GM21360 (cell line): ENCODE measurements at regions not wholly inside any gene's neighbourhood (a gene's known extent, or its start where the extent isn't known, plus 50 kb on each side); places are given as distances from the start of the nearest gene placed in this dataset.
"Not testable (repeated sequence)": the region's sequence is repeated elsewhere in the genome, so short reads cannot be mapped to it uniquely, and the experiment has no call there.

Source experiments
- ATAC-seq: cut with Tn5 transposase; IDR thresholded peaks from one replicate; pipeline ENCODE4 v1.9.1; 2021; ENCODE audit warnings: mild to moderate bottlenecking, moderate library complexity; ENCODE audit not compliant: unreplicated experiment

DNA sequence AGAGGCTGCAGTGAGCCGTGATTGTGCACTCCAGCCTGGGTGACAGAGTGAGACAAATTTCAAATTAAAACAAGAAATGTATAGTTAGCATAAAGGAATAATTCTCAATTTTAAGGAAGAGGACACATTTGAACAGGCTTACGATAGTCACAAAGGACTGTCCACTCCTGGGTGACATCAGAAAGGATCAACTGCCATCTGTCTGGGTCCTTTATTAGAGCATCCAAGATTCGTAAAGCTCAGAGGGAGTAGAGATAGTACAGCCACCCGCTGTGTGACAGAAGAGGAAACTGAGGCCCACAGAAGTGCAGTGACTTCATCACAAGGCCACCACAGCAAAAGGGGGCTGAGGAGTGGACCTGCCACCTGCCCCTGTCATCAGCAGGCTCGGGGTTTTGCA is 149.3 kb upstream of the RBPJ start:
- no peak for ATAC-seq

DNA sequence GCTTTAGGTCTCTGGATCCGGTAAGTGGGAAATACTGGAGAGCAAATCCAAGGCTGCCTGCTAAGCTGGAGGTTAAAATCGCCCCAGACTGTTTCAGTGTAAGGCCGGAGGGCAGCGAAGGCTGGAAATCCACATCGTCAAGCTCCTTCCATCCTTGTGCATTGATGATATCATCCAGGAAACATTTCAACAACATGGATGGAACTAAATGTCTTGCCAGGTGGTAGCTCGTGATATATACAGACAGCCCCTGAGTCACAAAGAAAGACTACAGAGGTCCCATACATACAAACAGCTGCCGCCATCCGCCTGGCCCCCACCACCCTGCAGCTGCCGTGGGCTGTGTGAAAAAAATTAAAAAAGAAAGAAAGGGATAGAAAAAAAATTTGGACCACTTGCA is 148.9 kb upstream of the RBPJ start:
- no peak for ATAC-seq

DNA sequence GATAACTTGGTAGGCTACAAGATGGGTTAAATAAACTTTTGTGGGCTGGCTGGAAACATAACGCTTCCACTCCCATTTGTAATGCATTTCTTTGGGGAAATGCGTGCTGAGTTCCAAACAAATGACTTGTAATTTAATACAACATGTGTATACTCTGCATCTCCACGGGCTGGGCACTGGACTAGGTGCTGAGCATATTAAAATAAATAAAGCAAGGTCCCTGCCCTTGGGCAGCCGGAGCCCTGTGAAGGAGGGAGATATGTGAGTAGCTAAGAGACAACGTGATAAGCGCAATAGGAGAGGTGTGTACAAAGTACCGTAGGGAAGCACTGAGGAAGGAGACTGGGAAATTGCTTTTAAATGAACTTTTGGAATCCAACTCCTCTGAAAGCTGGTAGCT is 147.2 kb upstream of the RBPJ start:
- ATAC-seq, result no peak

- no peak for ATAC-seq
Observed at GRCh38 chr4:26174027-26174426, 146.8 kb upstream of the RBPJ start.

DNA sequence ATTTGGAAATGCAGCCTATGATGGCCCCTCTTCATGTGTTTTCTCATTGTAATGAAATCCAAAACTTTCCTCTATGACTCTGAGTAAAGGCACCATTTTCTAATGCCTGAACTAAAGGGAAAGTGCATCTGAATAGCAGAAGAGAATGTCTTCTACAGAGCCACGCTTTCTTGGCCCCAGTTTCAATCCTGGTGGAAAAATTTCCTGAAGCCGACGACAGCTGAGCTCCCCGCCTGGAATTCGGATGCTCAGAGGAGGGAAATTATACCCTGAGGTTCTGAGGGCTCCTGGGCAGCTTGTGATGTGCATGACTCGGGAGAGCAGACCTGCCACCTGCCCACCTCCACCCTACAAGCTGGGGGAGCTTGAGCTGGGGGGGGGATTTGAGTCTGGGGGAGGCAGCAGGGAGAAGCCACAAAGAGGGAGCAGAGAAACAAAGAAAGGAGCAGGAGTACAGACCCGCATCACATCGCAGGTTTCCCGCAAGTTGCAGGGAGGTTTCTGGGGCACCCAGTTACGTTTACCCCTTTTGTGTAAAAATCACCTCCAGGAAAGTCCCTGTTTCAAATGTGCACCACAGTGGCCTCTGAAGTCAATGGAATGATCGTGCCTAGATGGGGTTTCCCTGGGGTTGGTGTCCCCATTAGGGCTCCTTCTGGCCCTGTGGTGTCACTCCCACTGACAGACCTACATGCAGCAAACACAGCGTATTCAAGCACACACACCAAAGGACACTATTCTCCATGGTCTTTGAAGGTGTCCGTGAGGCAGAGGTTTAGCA is 145.6 kb upstream of the RBPJ start:
- peak; percentile 48 for ATAC-seq

DNA sequence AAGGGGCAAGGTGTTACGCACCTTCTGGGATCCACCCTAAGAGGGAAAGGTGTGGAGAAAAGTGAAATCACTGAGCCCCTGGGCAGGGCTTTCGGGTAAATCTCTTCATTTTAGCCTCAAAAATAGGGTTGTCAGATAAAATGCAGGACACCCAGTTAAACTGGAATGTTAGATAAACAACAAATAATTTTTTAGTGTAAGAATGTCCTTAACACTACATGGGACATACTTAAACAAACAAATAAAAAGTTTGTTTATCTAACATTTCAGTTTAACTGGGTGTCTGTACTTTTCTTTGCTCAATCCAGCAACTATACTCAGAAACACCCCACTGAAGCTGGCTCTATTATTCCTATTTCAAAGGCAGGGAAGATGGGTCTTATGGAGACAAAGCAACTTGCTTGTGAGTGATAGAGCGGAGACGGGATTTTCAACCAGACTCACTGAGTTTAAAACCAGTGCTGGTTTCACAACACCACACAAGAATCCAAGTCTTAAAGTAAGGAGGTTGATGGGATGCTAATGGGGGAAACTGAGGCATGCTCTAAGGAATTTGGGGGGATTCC is 144.8 kb upstream of the RBPJ start:
- no peak for ATAC-seq

GRCh38 chr4:26176598-26177149 is 144.1 kb upstream of the RBPJ start:
- no peak for ATAC-seq

- ATAC-seq, result no peak
Observed at GRCh38 chr4:26178854-26179253, 142.0 kb upstream of the RBPJ start.

GRCh38 chr4:26179316-26179760 is 141.5 kb upstream of the RBPJ start:
- peak; percentile 69 for ATAC-seq

DNA sequence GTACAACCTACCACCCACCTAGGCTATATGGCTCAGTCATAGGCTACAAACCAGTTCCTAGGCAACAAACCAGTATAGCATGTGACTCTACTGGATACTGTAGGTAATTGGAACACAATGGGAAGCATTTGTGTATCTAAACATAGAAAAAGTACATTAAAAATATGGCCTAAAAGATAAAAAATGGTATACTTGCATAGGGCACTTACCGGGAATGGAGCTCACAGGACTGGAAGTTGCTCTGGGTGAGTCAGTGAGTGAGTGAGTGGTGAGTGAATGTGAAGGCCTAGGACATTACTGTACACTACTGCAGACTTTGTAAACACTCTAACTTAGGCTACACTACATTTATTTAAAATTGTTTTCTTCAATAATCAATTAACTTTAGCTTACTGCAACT is 139.2 kb upstream of the RBPJ start:
- ATAC-seq, result no peak

DNA sequence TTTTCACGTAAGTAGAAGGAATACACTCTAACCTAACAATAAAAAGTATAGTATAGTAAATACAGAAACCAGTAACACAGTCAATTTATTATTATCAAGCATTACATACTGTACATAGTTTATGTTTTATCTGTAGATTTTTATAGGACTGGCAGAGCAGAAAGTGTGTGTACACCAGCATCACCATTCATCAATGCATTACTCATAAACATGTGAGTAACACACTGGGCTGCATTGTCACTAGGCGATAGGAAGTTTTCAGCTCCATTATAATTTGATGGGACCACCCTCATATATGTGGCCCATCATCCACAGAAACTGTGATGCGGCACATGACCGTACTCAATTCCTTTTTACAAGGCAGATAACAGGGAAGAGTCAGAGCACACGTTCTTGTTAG is 137.8 kb upstream of the RBPJ start:
- no peak for ATAC-seq

- no peak for ATAC-seq
Observed at GRCh38 chr4:26185436-26185835, 135.4 kb upstream of the RBPJ start.

DNA sequence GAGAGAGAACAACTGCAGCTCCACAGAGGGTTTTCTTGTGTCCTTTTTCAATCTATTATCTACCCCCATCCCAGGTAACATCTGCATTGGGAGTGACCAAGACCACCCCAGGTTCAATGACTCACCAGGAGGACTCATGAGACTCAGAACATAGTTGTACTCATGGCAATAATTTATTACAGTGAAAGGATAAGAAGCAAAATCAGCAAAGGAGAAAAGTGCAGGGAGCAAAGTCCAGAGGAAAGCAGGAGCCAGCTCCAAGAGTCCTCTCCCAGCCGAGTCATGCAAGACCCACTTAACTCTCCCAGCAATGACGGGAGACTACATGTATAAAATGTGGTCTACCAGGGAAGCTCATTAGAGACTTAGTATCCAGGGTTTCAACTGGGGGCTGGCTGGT is 129.5 kb upstream of the RBPJ start:
- ATAC-seq, result no peak

DNA sequence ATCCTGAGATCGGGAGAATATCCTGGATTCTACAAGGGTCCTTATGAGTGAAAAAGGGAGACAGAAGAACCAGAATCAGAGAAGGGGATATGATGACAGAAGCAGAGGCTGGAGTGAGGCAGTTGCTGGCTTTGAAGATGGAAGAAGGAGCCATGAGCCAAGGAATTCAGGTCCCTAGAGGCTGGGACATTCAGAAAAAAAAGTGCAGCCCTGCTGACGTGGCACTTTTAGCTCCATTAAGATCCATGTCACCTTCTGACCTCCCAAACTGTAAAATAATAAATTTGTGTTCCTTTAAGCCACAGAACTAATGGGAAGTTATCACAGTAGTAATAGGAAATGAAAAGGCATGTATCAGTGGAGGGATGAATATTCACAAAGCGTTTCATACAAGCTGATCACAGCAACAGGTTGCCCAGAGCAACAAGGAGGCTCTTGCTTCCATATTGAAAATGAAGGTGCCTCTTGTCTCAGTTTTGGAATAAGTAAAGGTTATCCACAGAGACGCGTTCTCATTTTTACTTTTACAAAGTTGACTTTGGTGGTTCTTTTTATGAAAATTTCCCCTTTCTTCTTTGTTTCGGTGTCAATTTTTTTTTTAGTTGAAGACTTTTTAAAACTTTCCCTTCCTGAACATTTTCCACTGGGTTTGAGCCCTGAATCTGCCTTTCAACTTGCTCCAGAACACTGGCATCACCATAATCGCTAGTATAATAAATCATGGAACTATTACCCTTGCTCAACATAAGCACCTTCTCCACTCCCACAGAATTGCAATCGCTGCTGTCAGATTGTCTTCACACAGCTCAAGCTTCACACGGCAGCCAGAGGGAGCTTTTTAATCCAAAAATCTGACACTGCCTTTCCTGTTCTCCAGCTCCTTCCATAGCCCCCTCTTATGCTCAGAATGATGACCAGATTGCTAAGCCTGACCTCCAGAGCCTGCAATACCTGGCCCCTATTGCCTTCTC is 127.6 kb upstream of the RBPJ start:
- ATAC-seq, result peak; percentile 48

DNA sequence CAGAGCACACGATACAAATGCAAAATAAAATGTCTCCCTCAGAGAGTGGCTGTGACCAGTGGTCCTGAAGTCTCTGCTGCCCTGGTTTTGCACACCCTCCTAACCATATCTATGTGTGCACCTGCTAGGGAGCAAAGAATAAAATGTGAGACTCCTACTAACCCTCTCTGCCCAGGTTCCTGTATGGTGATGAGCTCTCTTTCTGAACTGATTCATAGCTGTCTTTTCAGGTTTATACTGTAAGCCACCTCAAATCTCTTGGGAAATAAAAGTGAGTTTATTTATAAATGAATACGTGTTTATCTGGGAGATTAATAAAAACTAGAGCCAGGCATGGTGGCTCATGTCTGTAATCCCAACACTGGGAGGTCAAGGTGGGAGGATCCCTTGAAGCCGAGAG is 126.0 kb upstream of the RBPJ start:
- ATAC-seq, result peak; percentile 36

GRCh38 chr4:26196567-26196966 is 124.2 kb upstream of the RBPJ start:
- ATAC-seq, result no peak

- ATAC-seq, result peak; percentile 84
Observed at GRCh38 chr4:26197018-26197779, 123.6 kb upstream of the RBPJ start.

- ATAC-seq, result not testable (repeated sequence)
Observed at GRCh38 chr4:26198931-26199330, 121.9 kb upstream of the RBPJ start.

GRCh38 chr4:26199596-26199995 is 121.2 kb upstream of the RBPJ start:
- ATAC-seq, result no peak

- ATAC-seq, result no peak
Observed at GRCh38 chr4:26201120-26201519, 119.7 kb upstream of the RBPJ start.
